NCI-H526 (cell line): ENCODE measurements at regions not wholly inside any gene's neighbourhood (a gene's known extent, or its start where the extent isn't known, plus 50 kb on each side); places are given as distances from the start of the nearest gene placed in this dataset.
"Not testable (repeated sequence)": the region's sequence is repeated elsewhere in the genome, so short reads cannot be mapped to it uniquely, and the experiment has no call there.

Source experiments
- DNase-seq, 2 experiments: peaks; one replicate each; lab custom pipeline; 2025; lab: John Stamatoyannopoulos, UW

DNA sequence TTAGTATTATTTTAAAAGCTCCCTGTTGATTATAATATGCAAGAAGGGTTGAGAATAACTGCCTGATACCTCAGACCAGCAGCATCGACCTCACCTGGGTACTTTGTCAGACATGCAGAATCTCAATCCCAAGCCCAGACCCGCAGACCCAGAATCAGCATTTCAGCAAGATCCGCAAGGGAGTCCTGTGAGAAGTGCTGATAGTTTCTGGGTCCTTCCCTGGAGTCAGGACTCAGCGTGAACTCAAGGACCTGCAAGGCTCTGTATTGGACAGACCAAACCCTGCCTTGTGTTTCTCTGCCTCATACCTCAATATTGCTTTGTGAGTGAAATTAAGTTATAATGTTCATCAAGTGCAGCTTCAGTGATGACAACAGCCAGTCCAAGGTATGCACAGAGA lies 149.5 kb upstream of the NPY start:
- no peak for DNase-seq

- no peak for DNase-seq
These were observed 148.8 kb upstream of the NPY start for GRCh38 chr7:24135003-24135817.

GRCh38 chr7:24137338-24137737 lies 146.7 kb upstream of the NPY start:
- no peak for DNase-seq

- DNase-seq, result no peak
These were observed 145.6 kb upstream of the NPY start for GRCh38 chr7:24138343-24138742.

- no peak for DNase-seq
These were observed 144.0 kb upstream of the NPY start for GRCh38 chr7:24140001-24140400.

DNA sequence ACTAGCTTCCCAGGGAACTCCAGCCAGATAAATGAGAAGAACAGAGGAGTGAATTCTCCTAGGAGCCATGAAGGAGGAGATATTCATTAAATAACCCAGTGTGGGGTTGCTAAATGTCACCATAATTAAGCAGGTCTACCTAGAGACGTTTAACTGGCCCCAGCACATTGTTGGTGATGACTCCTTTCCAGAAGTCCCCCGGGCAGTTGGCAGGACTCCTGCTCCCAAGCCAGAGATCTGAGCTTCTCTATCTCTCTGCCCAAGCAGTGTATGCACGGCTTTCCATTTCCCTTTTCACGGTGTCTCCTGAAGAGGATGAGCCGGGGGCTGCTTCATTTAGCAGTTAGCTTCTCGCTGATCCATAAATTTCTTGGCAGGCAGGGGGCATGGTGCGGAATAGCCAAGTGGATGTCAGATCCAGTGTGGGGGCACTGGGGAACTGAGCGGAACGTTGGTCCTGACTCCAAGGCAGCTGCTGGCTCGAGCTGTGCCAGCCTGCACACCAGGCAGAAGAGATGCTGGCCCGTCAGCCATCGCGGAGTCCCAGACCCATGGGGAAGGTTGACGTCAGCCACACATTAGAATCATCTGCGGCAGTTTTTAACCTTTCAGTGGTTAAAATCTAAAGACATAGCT lies 142.0 kb upstream of the NPY start:
- DNase-seq, result no peak

- DNase-seq, result no peak
These were observed 140.4 kb upstream of the NPY start for GRCh38 chr7:24143547-24143946.

DNA sequence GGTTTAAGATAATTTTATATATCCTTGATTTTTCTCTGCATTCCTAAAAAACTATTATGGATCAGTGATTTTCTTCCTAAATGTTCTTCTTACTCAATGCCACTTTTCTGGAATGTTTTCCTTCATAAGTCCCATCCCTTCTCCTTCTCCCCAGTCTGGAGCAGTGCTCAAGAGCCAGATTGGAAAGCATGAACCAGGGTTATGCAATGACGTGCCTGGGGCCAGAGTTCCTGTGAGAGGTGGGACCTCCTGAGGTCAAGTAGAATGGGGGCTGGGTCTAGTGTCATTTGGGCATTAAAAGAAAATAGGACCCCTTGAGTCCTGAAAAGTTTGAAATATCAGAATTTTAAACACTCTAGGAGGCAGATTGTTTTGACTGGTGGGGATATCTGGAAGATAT lies 132.0 kb upstream of the NPY start:
- DNase-seq, result no peak

DNA sequence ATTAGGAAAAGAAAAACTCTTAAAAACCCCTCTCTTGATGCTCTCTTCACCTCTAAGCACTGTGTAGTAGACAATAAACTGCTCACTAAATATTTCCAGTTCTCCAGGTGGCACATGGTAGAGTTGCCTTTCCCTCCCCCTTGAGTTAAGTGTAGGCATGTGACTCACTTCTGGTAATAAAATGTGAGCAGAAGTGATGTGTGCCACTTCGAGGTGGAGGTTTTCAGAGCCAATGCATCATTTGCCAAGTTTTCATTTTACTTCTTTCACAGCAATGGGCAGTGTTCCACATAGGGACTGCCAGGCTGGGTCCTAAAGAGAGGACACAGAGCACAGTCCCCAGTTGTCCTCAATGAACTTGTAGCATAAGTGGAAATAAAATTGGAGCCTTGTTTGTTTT lies 131.6 kb upstream of the NPY start:
- DNase-seq, result no peak

GRCh38 chr7:24152877-24153472 lies 131.0 kb upstream of the NPY start:
- DNase-seq, result no peak

- DNase-seq, result no peak
These were observed 126.3 kb upstream of the NPY start for GRCh38 chr7:24157666-24158065.

DNA sequence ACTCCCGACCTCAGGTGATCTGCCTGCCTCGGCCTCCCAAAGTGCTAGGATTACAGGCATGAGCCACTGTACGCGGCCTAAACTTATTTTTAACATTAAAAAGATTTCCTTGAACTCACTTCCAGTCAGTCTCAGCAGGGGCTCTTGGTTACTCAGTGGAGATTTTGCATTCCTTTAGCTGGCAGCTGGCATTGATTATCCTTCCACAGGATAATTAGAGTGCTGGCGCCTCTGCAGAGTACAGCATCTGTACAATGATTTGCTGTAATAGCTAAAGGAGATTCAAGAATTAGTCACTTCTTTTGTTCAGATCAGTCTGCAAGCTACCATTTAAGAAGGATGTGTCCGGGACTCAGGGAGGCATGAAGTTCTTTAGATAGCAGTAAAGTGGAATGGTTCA lies 125.0 kb upstream of the NPY start:
- DNase-seq, result no peak

DNA sequence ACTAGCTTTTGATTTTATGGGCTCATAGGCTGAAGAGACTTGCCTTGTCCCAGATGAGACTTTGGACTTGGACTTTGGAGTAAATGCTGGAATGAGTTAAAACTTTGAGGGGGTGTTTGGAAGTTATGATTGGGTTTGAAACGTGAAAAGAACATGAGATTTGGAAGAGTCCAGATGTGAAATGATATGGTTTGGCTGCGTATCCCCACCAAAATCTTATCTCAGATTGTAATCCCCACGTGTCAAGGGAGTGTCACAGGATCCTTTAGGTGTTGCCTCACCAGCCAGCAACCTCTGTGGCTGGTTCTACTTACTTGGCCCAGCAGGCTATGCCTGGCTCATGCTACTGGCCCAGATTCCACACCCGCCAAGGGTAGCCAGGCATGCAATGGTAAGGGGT lies 119.6 kb upstream of the NPY start:
- DNase-seq, result no peak

GRCh38 chr7:24169077-24169624 lies 114.8 kb upstream of the NPY start:
- no peak for DNase-seq

- not testable (repeated sequence) for DNase-seq
These were observed 112.0 kb upstream of the NPY start for GRCh38 chr7:24171951-24172350.

- DNase-seq, result no peak
These were observed 111.1 kb upstream of the NPY start for GRCh38 chr7:24172856-24173255.

- no peak for DNase-seq
These were observed 108.4 kb upstream of the NPY start for GRCh38 chr7:24175603-24176002.

GRCh38 chr7:24178811-24179570 lies 105.0 kb upstream of the NPY start:
- DNase-seq, result no peak

DNA sequence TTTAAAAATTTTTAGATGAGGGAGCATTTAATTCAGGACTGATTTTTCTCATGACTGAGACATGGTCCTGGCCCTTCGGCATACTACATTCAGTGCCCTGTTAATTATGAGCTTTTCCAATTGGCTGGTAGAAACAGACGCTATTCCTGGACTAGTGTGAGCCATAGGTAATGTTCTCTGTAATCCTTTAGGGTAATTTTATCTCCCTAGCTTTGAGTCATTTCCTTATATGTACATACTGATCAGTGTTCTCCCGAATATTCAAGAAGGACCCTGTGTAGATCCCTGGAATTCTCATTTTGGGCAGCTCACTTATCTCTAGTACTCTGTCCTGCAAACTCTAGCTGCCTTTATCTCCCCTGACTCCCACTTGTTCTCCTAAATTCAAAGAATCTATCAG lies 92.6 kb upstream of the NPY start:
- no peak for DNase-seq

- no peak for DNase-seq
These were observed 91.9 kb upstream of the NPY start for GRCh38 chr7:24192053-24192452.

DNA sequence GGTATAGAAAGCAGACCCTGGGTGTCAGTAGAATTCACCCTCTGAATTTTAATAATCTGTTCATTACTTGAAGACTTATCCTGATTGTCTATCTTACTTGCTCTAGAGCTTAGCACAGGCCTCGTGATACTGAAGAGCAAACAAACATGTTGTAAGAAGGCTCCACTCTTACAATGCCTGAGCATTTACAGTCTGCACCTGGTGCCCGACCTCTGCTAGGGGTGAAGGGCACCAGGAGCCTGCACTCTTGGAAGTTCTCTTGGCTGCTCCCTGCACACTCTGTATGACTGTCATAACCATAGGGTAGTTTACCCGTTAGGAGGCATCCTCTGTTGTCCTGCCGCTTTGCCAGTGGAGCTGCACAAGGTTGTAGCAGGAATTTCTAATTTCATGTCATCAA lies 91.3 kb upstream of the NPY start:
- no peak for DNase-seq

GRCh38 chr7:24197852-24198251 lies 86.1 kb upstream of the NPY start:
- no peak for DNase-seq
